ENCODE measurements at regions not wholly inside any gene's neighbourhood (a gene's known extent, or its start where the extent isn't known, plus 50 kb on each side); places are given as distances from the start of the nearest gene placed in this dataset.

DNA sequence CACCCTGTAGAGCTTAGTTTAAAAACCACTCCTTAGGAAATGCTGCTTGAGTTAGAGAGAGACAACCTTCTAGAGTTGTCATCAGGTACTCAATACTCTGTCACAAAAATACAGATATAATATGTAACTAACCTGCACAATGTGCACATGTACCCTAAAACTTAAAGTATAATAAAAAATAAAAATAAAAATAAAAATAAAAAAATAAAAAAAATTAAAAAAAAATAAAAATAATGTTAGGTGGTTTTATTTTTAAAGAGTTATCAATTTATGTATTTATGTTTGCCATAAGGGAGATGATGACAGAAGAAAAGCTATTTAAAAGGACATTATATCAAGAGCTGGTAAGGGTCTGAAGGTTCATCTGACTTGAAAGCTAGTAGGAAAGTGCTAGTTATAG is 397.9 kb downstream of the TMA16 start:
- TF ChIP-seq, protein P1, sequence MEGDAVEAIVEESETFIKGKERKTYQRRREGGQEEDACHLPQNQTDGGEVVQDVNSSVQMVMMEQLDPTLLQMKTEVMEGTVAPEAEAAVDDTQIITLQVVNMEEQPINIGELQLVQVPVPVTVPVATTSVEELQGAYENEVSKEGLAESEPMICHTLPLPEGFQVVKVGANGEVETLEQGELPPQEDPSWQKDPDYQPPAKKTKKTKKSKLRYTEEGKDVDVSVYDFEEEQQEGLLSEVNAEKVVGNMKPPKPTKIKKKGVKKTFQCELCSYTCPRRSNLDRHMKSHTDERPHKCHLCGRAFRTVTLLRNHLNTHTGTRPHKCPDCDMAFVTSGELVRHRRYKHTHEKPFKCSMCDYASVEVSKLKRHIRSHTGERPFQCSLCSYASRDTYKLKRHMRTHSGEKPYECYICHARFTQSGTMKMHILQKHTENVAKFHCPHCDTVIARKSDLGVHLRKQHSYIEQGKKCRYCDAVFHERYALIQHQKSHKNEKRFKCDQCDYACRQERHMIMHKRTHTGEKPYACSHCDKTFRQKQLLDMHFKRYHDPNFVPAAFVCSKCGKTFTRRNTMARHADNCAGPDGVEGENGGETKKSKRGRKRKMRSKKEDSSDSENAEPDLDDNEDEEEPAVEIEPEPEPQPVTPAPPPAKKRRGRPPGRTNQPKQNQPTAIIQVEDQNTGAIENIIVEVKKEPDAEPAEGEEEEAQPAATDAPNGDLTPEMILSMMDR (IDR thresholded peaks at IDR 0.05; ENCODE audit: unreplicated experiment): no peak

DNA sequence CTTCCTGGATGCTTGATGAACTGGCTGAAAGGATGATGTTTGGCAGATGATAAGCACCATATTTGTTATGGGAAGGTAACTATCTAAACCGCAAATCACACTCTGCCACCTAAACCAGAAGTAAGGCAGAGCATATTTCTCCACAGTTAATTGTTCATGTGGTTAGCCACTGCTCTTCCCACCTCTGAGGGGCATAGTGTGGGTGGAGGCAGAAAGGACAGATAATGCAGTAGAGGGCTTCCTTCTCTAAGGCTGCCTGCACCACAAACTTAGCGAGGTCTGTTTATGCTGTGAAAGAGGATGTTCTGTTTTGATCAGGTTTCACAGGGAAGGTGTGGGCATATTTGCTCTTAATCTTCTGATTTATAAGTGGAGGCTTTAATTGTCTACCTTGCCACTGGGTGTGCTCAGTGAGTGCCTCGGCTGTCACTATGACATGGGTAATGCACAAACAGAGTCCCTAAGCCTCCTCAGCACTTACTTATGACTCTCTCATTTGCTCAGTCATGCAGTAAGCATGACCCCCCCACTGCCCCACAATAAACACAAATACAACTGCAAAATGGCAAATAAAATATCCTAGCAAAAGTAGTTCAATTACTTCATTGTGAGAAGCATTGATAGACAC is 401.0 kb downstream of the TMA16 start:
- no peak overlapping the region for H3K27ac Mint-ChIP-seq
- TF ChIP-seq, protein P1 (IDR thresholded peaks at IDR 0.05; ENCODE audit: unreplicated experiment): no peak
- no peak for DNase-seq (ENCODE audit: low spot score in 2 of 2, unreplicated experiment in 2 of 2)
- no peaks in the 10 kb centered on the region for H3K27me3 Mint-ChIP-seq (ENCODE audit: low read depth)
- no peak overlapping the region for H3K4me3 Mint-ChIP-seq
- peaks cover 3% of the 10 kb centered on the region for H3K36me3 Mint-ChIP-seq
- no peaks in the 10 kb centered on the region for H3K4me1 Mint-ChIP-seq
- H3K9me3 Mint-ChIP-seq: peaks cover 16% of the 10 kb centered on the region

More for the DNA sequence above, 397.9 kb downstream of the TMA16 start:
- H3K27me3 Mint-ChIP-seq (ENCODE audit: low read depth): no peaks in the 10 kb centered on the region
- no peaks in the 10 kb centered on the region for H3K36me3 Mint-ChIP-seq
- H3K27ac Mint-ChIP-seq: no peak overlapping the region
- no peaks in the 10 kb centered on the region for H3K4me1 Mint-ChIP-seq
- no peak for DNase-seq (ENCODE audit: low spot score in 2 of 2, unreplicated experiment in 2 of 2)
- peaks cover 7% of the 10 kb centered on the region for H3K9me3 Mint-ChIP-seq
- H3K4me3 Mint-ChIP-seq: no peak overlapping the region

DNA sequence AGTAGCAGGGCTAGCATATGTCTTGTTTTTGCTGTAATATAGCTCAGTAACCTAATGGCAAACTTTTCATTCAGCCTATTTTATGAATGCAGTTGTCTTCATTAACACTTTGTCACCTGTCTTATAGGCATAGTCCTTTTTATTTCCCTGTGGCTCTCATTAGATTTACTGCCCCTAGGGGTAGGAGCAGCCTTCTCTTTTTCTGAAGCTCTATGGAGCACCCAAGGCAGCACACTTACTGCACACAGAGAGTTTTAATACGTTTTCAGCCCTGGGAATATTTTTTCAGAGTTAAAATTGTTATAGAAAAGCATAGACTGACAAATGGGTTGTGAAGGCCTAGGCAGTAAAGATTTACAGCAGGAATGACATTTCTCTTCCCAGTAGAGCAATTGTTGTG is 406.8 kb downstream of the TMA16 start:
- peaks cover 4% of the 10 kb centered on the region for H3K27me3 Mint-ChIP-seq (ENCODE audit: low read depth)
- H3K4me1 Mint-ChIP-seq: no peaks in the 10 kb centered on the region
- DNase-seq (ENCODE audit: low spot score in 2 of 2, unreplicated experiment in 2 of 2): no peak
- TF ChIP-seq, protein P1 (IDR thresholded peaks at IDR 0.05; ENCODE audit: unreplicated experiment): no peak
- peaks cover 3% of the 10 kb centered on the region for H3K36me3 Mint-ChIP-seq
- no peak overlapping the region for H3K27ac Mint-ChIP-seq
- H3K9me3 Mint-ChIP-seq: peaks cover 16% of the 10 kb centered on the region
- no peak overlapping the region for H3K4me3 Mint-ChIP-seq

DNA sequence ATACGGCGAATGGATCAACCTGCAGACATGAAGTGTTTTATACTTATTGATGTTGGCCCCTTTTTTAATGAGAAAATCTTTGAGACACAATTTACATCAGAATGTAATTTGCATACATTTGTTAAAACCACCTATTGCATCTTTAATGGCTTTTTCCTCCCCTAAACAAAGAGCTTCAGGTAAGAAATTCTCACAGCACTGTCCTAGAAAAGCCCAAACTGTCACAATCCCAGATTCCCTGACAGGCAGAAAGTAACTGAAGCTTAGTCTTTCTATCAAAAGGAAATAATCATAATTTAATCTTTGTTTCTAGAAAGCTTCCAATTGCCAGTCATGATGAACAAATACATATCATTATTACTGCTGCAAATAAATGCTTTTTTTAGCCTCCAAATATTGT is 407.9 kb downstream of the TMA16 start:
- TF ChIP-seq, protein P1 (IDR thresholded peaks at IDR 0.05; ENCODE audit: unreplicated experiment): no peak
- H3K9me3 Mint-ChIP-seq: peaks cover 9% of the 10 kb centered on the region

DNA sequence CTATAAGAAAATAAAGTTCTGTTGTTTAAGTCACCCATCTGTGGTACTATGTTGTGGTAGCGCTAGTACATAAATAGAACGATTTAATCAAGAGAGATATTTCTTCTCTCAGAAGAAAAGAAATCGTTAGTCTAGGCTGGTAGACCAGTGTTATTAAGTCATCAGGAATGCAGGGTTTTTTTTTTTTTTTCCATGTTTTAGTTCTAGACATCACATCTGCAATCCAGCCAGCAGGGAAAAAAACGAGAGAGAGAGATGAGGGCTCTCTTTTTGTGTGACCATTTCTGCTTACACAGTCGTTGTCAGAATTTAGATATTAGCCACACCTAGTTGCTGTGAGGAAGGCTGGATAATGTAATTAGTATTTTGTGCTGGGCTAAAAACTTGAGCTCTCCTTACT is 417.4 kb downstream of the TMA16 start:
- H3K4me1 Mint-ChIP-seq: no peaks in the 10 kb centered on the region
- H3K27me3 Mint-ChIP-seq (ENCODE audit: low read depth): no peaks in the 10 kb centered on the region
- TF ChIP-seq, protein P1 (IDR thresholded peaks at IDR 0.05; ENCODE audit: unreplicated experiment): no peak
- no peaks in the 10 kb centered on the region for H3K9me3 Mint-ChIP-seq
- DNase-seq (ENCODE audit: low spot score in 2 of 2, unreplicated experiment in 2 of 2): no peak
- no peaks in the 10 kb centered on the region for H3K36me3 Mint-ChIP-seq
- no peak overlapping the region for H3K27ac Mint-ChIP-seq
- H3K4me3 Mint-ChIP-seq: no peak overlapping the region

More for the DNA sequence above, 407.9 kb downstream of the TMA16 start:
- H3K36me3 Mint-ChIP-seq: peaks cover 3% of the 10 kb centered on the region
- no peaks in the 10 kb centered on the region for H3K4me1 Mint-ChIP-seq
- H3K27ac Mint-ChIP-seq: no peak overlapping the region
- H3K4me3 Mint-ChIP-seq: no peak overlapping the region
- DNase-seq (ENCODE audit: low spot score in 2 of 2, unreplicated experiment in 2 of 2): no peak
- H3K27me3 Mint-ChIP-seq (ENCODE audit: low read depth): peaks cover 4% of the 10 kb centered on the region

DNA sequence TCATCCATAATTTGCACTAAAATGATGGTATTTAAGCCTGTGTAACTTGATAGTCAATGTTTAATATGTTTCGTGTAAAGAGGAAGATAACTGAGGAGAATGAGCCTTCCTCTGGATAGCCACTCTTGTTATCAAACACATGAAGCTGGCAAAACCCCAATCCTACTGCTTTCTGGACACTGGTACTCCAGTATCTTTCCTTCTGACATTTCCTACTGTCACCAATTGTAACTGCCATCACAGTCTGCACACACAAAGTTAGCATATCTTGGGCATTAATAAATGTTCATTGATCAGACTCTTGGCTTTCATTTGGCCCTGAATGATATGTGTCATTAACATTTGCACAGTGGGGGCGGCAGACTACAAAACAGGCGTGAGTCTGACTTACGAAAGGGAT is 419.1 kb downstream of the TMA16 start:
- no peak for DNase-seq (ENCODE audit: low spot score in 2 of 2, unreplicated experiment in 2 of 2)
- Mint-ChIP-seq H3K27me3 (ENCODE audit: low read depth) (no peaks in the 10 kb centered on the region), H3K4me1 (no peaks in the 10 kb centered on the region), H3K4me3 (no peak overlapping the region), H3K36me3 (no peaks in the 10 kb centered on the region), H3K27ac (no peak overlapping the region), H3K9me3 (no peaks in the 10 kb centered on the region)
- TF ChIP-seq, protein P1 (IDR thresholded peaks at IDR 0.05; ENCODE audit: unreplicated experiment): no peak
